Common myeloid progenitor, CD34-positive (primary cell): ENCODE measurements at regions not wholly inside any gene's neighbourhood (a gene's known extent, or its start where the extent isn't known, plus 50 kb on each side); places are given as distances from the start of the nearest gene placed in this dataset.
"Not testable (repeated sequence)": the region's sequence is repeated elsewhere in the genome, so short reads cannot be mapped to it uniquely, and the experiment has no call there.

Source experiments
- CTCF ChIA-PET: fragments of 350-600 bp; sonication (Branson Sonifier 250); formaldehyde crosslinking; loops from one replicate; lab custom pipeline; 2021; ENCODE audit warnings: antibody characterized with exemption; lab: Charles Lee
- POLR2A ChIA-PET: fragments of 350-600 bp; sonication (Branson Sonifier 250); formaldehyde crosslinking; loops from one replicate; lab custom pipeline; 2021; ENCODE audit warnings: antibody characterized with exemption; lab: Charles Lee
- DNase-seq, 3 donors: peaks; one replicate each; pipeline versions ENCODE4 v3.0.0 to v3.0.0-alpha.2; 2013
- H3K27ac ChIP-seq, 2 experiments: 1 replicate in 1 of 2; 2 replicates in 1 of 2; pipeline ENCODE4 v1.7.0; 2013; ENCODE audit warnings: inconsistent platforms in 2 of 2, low read length in 2 of 2, mild to moderate bottlenecking in 2 of 2, low read depth in 1 of 2, moderate library complexity in 1 of 2; ENCODE audit not compliant: severe bottlenecking in 2 of 2, insufficient read depth in 1 of 2, poor library complexity in 1 of 2
- H3K27me3 ChIP-seq, 5 experiments: replicated peaks in 2 of 5; 1 replicate in 3 of 5; 2 replicates in 2 of 5; pipeline versions ENCODE4 v1.6.1 to v1.7.0; 2013; ENCODE audit warnings: low read length in 4 of 5, mild to moderate bottlenecking in 2 of 5, moderate library complexity in 2 of 5, inconsistent platforms in 1 of 5; ENCODE audit not compliant: insufficient read depth in 5 of 5, control insufficient read depth in 4 of 5
- H3K36me3 ChIP-seq, 4 experiments: 1 replicate in 2 of 4; 2 replicates in 2 of 4; pipeline versions ENCODE4 v1.6.1 to v1.7.0; 2013; ENCODE audit warnings: low read length in 3 of 4, control low read depth in 1 of 4, mild to moderate bottlenecking in 1 of 4; ENCODE audit not compliant: control insufficient read depth in 4 of 4, insufficient read depth in 4 of 4
- H3K4me1 ChIP-seq, 4 experiments: 1 replicate in 3 of 4; 2 replicates in 1 of 4; pipeline versions ENCODE4 v1.6.1 to v1.7.1; 2013; ENCODE audit warnings: low read length in 3 of 4, mild to moderate bottlenecking in 3 of 4, control low read depth in 1 of 4, inconsistent platforms in 1 of 4, moderate library complexity in 1 of 4; ENCODE audit not compliant: control insufficient read depth in 4 of 4, insufficient read depth in 4 of 4; ENCODE audit errors: control extremely low read depth in 1 of 4
- H3K4me3 ChIP-seq, 7 experiments: 1 replicate in 4 of 7; 2 replicates in 3 of 7; pipeline versions ENCODE4 v1.5.1 to v1.7.0; 2013; ENCODE audit warnings: mild to moderate bottlenecking in 7 of 7, low read length in 6 of 7, moderate library complexity in 6 of 7, inconsistent platforms in 2 of 7, low read depth in 2 of 7, control low read depth in 1 of 7; ENCODE audit not compliant: insufficient read depth in 4 of 7, control insufficient read depth in 1 of 7; ENCODE audit errors: extremely low read depth in 1 of 7
- H3K9me3 ChIP-seq, 5 experiments: 1 replicate in 4 of 5; 2 replicates in 1 of 5; pipeline versions ENCODE4 v1.6.1 to v1.7.1; 2013; ENCODE audit warnings: low read length in 4 of 5, mild to moderate bottlenecking in 2 of 5, inconsistent platforms in 1 of 5, low read depth in 1 of 5, moderate library complexity in 1 of 5; ENCODE audit not compliant: control insufficient read depth in 4 of 5, insufficient read depth in 2 of 5; ENCODE audit errors: control extremely low read depth in 1 of 5
- WGBS: methylation state at CpG from one replicate; pipeline ENCODE4 v1.1.5; 2013; ENCODE audit not compliant: insufficient coverage; 5-methylcytosine and 5-hydroxymethylcytosine counted together

GRCh38 chr9:67179185-67179584, 186.8 kb upstream of the SPATA31A3 start:
- H3K27me3 ChIP-seq, POLR2A ChIA-PET, DNase-seq, H3K4me3 ChIP-seq, H3K9me3 ChIP-seq, H3K27ac ChIP-seq, H3K36me3 ChIP-seq, CTCF ChIA-PET, H3K4me1 ChIP-seq: not testable (repeated sequence)
- no CpG with 5 or more reads among the region's 2 CpGs for WGBS

- CTCF ChIA-PET, H3K4me1 ChIP-seq, H3K9me3 ChIP-seq, H3K4me3 ChIP-seq, H3K36me3 ChIP-seq, H3K27me3 ChIP-seq, POLR2A ChIA-PET, DNase-seq, H3K27ac ChIP-seq: not testable (repeated sequence)
- WGBS = no CpG with 5 or more reads among the region's 5 CpGs
These were observed 182.8 kb upstream of the SPATA31A3 start for GRCh38 chr9:67175167-67175566.

GRCh38 chr9:67171721-67172120, 179.4 kb upstream of the SPATA31A3 start:
- DNase-seq, H3K4me1 ChIP-seq, POLR2A ChIA-PET, H3K36me3 ChIP-seq, H3K27ac ChIP-seq, H3K4me3 ChIP-seq, H3K9me3 ChIP-seq, H3K27me3 ChIP-seq, CTCF ChIA-PET: not testable (repeated sequence)
- WGBS = no CpG with 5 or more reads among the region's 3 CpGs

- H3K4me1 ChIP-seq, H3K27ac ChIP-seq, H3K27me3 ChIP-seq, DNase-seq, H3K9me3 ChIP-seq, CTCF ChIA-PET, H3K4me3 ChIP-seq, POLR2A ChIA-PET, H3K36me3 ChIP-seq: not testable (repeated sequence)
- no CpG with 5 or more reads among the region's 4 CpGs for WGBS
These were observed 176.3 kb upstream of the SPATA31A3 start for GRCh38 chr9:67168530-67169157.

- not testable (repeated sequence) for H3K36me3 ChIP-seq, H3K9me3 ChIP-seq
These were observed 174.0 kb upstream of the SPATA31A3 start for GRCh38 chr9:67166335-67166734.

GRCh38 chr9:67162827-67163226, 170.5 kb upstream of the SPATA31A3 start:
- H3K4me3 ChIP-seq, H3K36me3 ChIP-seq, CTCF ChIA-PET, H3K27ac ChIP-seq, H3K4me1 ChIP-seq, H3K27me3 ChIP-seq, POLR2A ChIA-PET, DNase-seq, H3K9me3 ChIP-seq: not testable (repeated sequence)
- WGBS = no CpG with 5 or more reads among the region's 1 CpG

More at GRCh38 chr9:67166335-67166734, 174.0 kb upstream of the SPATA31A3 start:
- DNase-seq, H3K4me3 ChIP-seq, CTCF ChIA-PET, H3K4me1 ChIP-seq, POLR2A ChIA-PET, H3K27me3 ChIP-seq, H3K27ac ChIP-seq: not testable (repeated sequence)

GRCh38 chr9:67155218-67155617, 162.9 kb upstream of the SPATA31A3 start:
- H3K27me3 ChIP-seq, H3K27ac ChIP-seq, H3K9me3 ChIP-seq, POLR2A ChIA-PET, H3K36me3 ChIP-seq, H3K4me1 ChIP-seq, DNase-seq, H3K4me3 ChIP-seq, CTCF ChIA-PET: not testable (repeated sequence)
- WGBS = no CpG with 5 or more reads among the region's 9 CpGs
